ENCODE measurements at regions not wholly inside any gene's neighbourhood (a gene's known extent, or its start where the extent isn't known, plus 50 kb on each side); places are given as distances from the start of the nearest gene placed in this dataset.
"Not testable (repeated sequence)": the region's sequence is repeated elsewhere in the genome, so short reads cannot be mapped to it uniquely, and the experiment has no call there.

GRCh38 chr7:42674541-42674940 lies 237.3 kb downstream of the C7orf25 start:
- DNase-seq, result no peak

- DNase-seq, result no peak
These were observed 237.9 kb downstream of the C7orf25 start for GRCh38 chr7:42673951-42674350.

- no peak for DNase-seq
These were observed 239.4 kb downstream of the C7orf25 start for GRCh38 chr7:42672339-42672999.

GRCh38 chr7:42671627-42672026 lies 240.2 kb downstream of the C7orf25 start:
- no peak for DNase-seq

GRCh38 chr7:42666994-42667393 lies 244.9 kb downstream of the C7orf25 start:
- DNase-seq, result no peak

GRCh38 chr7:42662862-42663261 lies 249.0 kb downstream of the C7orf25 start:
- DNase-seq, result no peak

GRCh38 chr7:42661312-42661711 lies 250.6 kb downstream of the C7orf25 start:
- DNase-seq, result no peak

GRCh38 chr7:42650701-42651100 lies 261.2 kb downstream of the C7orf25 start:
- DNase-seq, result no peak

GRCh38 chr7:42650171-42650570 lies 261.7 kb downstream of the C7orf25 start:
- DNase-seq, result no peak

- DNase-seq, result no peak
These were observed 266.0 kb downstream of the C7orf25 start for GRCh38 chr7:42645906-42646305.

GRCh38 chr7:42642699-42643098 lies 269.2 kb downstream of the C7orf25 start:
- no peak for DNase-seq

- DNase-seq, result no peak
These were observed 271.9 kb downstream of the C7orf25 start for GRCh38 chr7:42639930-42640329.

- not testable (repeated sequence) for DNase-seq
These were observed 275.5 kb downstream of the C7orf25 start for GRCh38 chr7:42636380-42636779.

- DNase-seq, result no peak
These were observed 283.8 kb downstream of the C7orf25 start for GRCh38 chr7:42628054-42628453.

- DNase-seq, result no peak
These were observed 284.2 kb downstream of the C7orf25 start for GRCh38 chr7:42627626-42628025.

- DNase-seq, result no peak
These were observed 284.8 kb downstream of the C7orf25 start for GRCh38 chr7:42627101-42627500.

GRCh38 chr7:42625421-42625820 lies 286.4 kb downstream of the C7orf25 start:
- no peak for DNase-seq

- DNase-seq, result no peak
These were observed 287.4 kb downstream of the C7orf25 start for GRCh38 chr7:42624471-42624870.

- DNase-seq, result no peak
These were observed 290.2 kb downstream of the C7orf25 start for GRCh38 chr7:42621543-42622219.

- DNase-seq, result no peak
These were observed 293.1 kb downstream of the C7orf25 start for GRCh38 chr7:42618651-42619360.

GRCh38 chr7:42617806-42618457 lies 293.9 kb downstream of the C7orf25 start:
- DNase-seq, result no peak

GRCh38 chr7:42617071-42617765 lies 294.7 kb downstream of the C7orf25 start:
- DNase-seq, result no peak

GRCh38 chr7:42614636-42615035 lies 297.2 kb downstream of the C7orf25 start:
- DNase-seq, result no peak

Measured in COR-L47 (cell line).